PC-9 (cell line): ENCODE measurements at regions not wholly inside any gene's neighbourhood (a gene's known extent, or its start where the extent isn't known, plus 50 kb on each side); places are given as distances from the start of the nearest gene placed in this dataset.

Experiments
- BruUV-seq: library from RNA; stranded (reverse); fragments of 400-500 nt; replicated peaks from 2 replicates; lab custom pipeline; 2021; lab: Mats Ljungman, UMichigan
- CTCF ChIA-PET: fragments of 300-600 bp; sonication (Branson Sonifier 250); formaldehyde crosslinking; loops from one replicate; lab custom pipeline; 2022; ENCODE audit warnings: antibody characterized with exemption; lab: Charles Lee
- POLR2A ChIA-PET: fragments of 300-600 bp; sonication (Branson Sonifier 250); formaldehyde crosslinking; loops from one replicate; lab custom pipeline; 2022; ENCODE audit warnings: antibody characterized with exemption; ENCODE audit not compliant: unreplicated experiment; lab: Charles Lee
- DNase-seq, 2 experiments: peaks; one replicate each; pipeline versions ENCODE4 v3.0.0 to v3.0.0-alpha.2; 2015 to 2022; ENCODE audit warnings: mixed read lengths in 1 of 2
- H2AFZ ChIP-seq: fragments of 200-600 bp; sonication (generic); 2 replicates; pipeline ENCODE4 v1.8.1; 2017; ENCODE audit warnings: antibody characterized with exemption
- H3F3A ChIP-seq: fragments of 200-600 bp; sonication (generic); 2 replicates; pipeline ENCODE4 v1.8.1; 2017; ENCODE audit warnings: antibody characterized with exemption, mild to moderate bottlenecking, low read depth; ENCODE audit not compliant: insufficient read depth
- H3K27ac ChIP-seq: fragments of 200-600 bp; sonication (generic); 2 replicates; pipeline ENCODE4 v1.6.1; 2016; ENCODE audit warnings: mixed run types
- H3K27me3 ChIP-seq: fragments of 200-600 bp; sonication (generic); 2 replicates; pipeline ENCODE4 v1.6.1; 2016; ENCODE audit warnings: low read depth, mixed run types; ENCODE audit not compliant: insufficient read depth
- H3K36me3 ChIP-seq: fragments of 200-600 bp; sonication (generic); 2 replicates; pipeline ENCODE4 v1.6.1; 2016; ENCODE audit warnings: low read depth, mixed run types
- H3K4me1 ChIP-seq: fragments of 200-600 bp; sonication (generic); replicated peaks from 2 replicates; pipeline ENCODE4 v1.6.1; 2016; ENCODE audit warnings: mixed run types; ENCODE audit not compliant: insufficient read depth
- H3K4me2 ChIP-seq: fragments of 200-600 bp; sonication (generic); 2 replicates; pipeline ENCODE4 v1.6.1; 2017; ENCODE audit warnings: mixed run types
- H3K4me3 ChIP-seq: fragments of 200-600 bp; sonication (generic); 2 replicates; pipeline ENCODE4 v1.6.1; 2016; ENCODE audit warnings: mixed run types
- H3K79me2 ChIP-seq: fragments of 200-600 bp; sonication (generic); 2 replicates; pipeline ENCODE4 v1.6.1; 2017; ENCODE audit warnings: low read depth, mixed run types
- H3K9me2 ChIP-seq: fragments of 200-600 bp; sonication (generic); 2 replicates; pipeline ENCODE4 v1.8.1; 2017; ENCODE audit warnings: mild to moderate bottlenecking; ENCODE audit not compliant: insufficient read depth
- H3K9me3 ChIP-seq: fragments of 200-600 bp; sonication (generic); 2 replicates; pipeline ENCODE4 v1.8.1; 2016; ENCODE audit warnings: low read depth; ENCODE audit not compliant: insufficient read depth
- H4K20me1 ChIP-seq: fragments of 200-600 bp; sonication (generic); 2 replicates; pipeline ENCODE4 v1.8.1; 2017; ENCODE audit not compliant: insufficient read depth
- EZH2 ChIP-seq: fragments of 200-600 bp; sonication (generic); IDR thresholded peaks from 2 replicates; pipeline ENCODE4 v1.8.0; 2017; ENCODE audit warnings: antibody characterized with exemption, low read depth
- intact Hi-C: fragments of 100-400 bp; cut with micrococcal nuclease; formaldehyde crosslinking; loops from one replicate; pipeline ENCODE4 v1.10.0; 2022; ENCODE audit not compliant: unreplicated experiment
- TF ChIP-seq, protein P1 (sequence below): fragments of 200-600 bp; sonication (generic); conservative IDR thresholded peaks from 2 replicates; pipeline ENCODE4 v1.6.1; 2017; ENCODE audit warnings: mixed run types, antibody characterized with exemption, mild to moderate bottlenecking, moderate library complexity

DNA sequence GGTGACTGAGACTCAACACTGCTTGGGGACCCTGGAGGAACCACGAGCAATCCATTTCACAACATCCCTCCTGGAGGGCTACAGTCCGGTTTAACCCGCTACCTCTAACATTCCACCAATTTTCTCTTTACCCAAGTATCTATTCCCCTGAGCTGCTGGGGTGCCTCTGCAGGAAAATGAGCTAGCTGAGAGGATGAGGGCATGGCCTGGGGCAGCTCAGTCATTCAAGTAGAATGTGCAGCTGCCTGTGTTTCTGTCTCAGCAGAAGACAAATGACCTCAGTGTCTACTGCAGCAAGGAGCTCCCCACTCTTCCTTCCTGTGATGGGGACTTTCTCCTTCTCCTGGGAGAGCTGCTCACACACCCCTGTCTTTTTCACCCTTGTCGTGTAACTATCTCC, 120.8 kb downstream of the ZNF518B start:
- H3K9me3 ChIP-seq = no peaks in the 10 kb centered on the region
- H3K79me2 ChIP-seq = no peaks in the 10 kb centered on the region
- no TSS peak for BruUV-seq
- no peak overlapping the region for H2AFZ ChIP-seq
- H3K27ac ChIP-seq = no peak overlapping the region
- DNase-seq = no peak
- H3K9me2 ChIP-seq = no peaks in the 10 kb centered on the region
- intact Hi-C loops = no loop called here
- no peaks in the 10 kb centered on the region for H4K20me1 ChIP-seq
- H3F3A ChIP-seq = no peaks in the 10 kb centered on the region
- CTCF ChIA-PET = no interaction called here
- H3K36me3 ChIP-seq = no peaks in the 10 kb centered on the region
- H3K4me1 ChIP-seq = no peaks in the 10 kb centered on the region
- H3K4me2 ChIP-seq = no peak overlapping the region
- TF ChIP-seq, protein P1, sequence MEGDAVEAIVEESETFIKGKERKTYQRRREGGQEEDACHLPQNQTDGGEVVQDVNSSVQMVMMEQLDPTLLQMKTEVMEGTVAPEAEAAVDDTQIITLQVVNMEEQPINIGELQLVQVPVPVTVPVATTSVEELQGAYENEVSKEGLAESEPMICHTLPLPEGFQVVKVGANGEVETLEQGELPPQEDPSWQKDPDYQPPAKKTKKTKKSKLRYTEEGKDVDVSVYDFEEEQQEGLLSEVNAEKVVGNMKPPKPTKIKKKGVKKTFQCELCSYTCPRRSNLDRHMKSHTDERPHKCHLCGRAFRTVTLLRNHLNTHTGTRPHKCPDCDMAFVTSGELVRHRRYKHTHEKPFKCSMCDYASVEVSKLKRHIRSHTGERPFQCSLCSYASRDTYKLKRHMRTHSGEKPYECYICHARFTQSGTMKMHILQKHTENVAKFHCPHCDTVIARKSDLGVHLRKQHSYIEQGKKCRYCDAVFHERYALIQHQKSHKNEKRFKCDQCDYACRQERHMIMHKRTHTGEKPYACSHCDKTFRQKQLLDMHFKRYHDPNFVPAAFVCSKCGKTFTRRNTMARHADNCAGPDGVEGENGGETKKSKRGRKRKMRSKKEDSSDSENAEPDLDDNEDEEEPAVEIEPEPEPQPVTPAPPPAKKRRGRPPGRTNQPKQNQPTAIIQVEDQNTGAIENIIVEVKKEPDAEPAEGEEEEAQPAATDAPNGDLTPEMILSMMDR = no peak
- no peak for TF ChIP-seq EZH2
- POLR2A ChIA-PET = no interaction called here
- H3K4me3 ChIP-seq = no peak overlapping the region
- H3K27me3 ChIP-seq = peaks cover 2% of the 10 kb centered on the region; the same call in 1 of the 2 replicates

- ChIA-PET CTCF (no interaction called here), POLR2A (no interaction called here)
- Histone ChIP-seq H3K4me1 (no peaks in the 10 kb centered on the region), H3K36me3 (no peaks in the 10 kb centered on the region), H2AFZ (no peak overlapping the region), H3K4me2 (no peak overlapping the region), H3K9me2 (no peaks in the 10 kb centered on the region), H3K27ac (no peak overlapping the region), H3K9me3 (no peaks in the 10 kb centered on the region), H3F3A (no peaks in the 10 kb centered on the region), H3K27me3 (peaks cover 2% of the 10 kb centered on the region; the same call in 1 of the 2 replicates), H3K79me2 (no peaks in the 10 kb centered on the region), H3K4me3 (no peak overlapping the region), H4K20me1 (no peaks in the 10 kb centered on the region)
- TF ChIP-seq, protein P1 = no peak
- intact Hi-C loops = no loop called here
- no TSS peak for BruUV-seq
- DNase-seq = no peak
These were observed 122.2 kb downstream of the ZNF518B start for GRCh38 chr4:10335050-10335449.

DNA sequence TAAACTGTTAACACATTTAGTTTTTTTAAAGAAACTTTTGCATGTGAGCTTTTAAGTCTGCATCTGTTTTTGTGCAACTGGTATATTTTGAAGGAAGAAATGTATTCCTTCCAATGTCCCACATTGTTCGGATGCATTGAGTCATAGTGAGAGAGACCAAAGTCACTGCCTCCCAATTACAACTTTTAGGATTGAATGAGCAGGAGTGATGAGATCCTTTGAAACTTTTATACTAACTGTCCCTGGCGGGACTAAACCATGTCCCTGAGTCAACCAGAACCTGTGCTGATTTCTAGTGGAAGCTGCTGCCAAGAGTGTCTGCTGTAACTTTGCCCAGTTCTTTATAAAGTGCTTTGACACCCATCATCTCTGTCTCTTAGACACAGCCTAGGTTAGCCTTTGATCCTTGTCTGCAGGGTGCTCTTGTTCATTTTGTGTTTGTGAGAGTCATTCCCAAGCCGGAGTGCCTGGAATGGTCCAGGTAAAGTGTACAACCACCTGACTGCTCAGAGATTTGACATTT, 122.7 kb downstream of the ZNF518B start:
- no peak overlapping the region for H2AFZ ChIP-seq
- peaks cover 2% of the 10 kb centered on the region; the same call in 1 of the 2 replicates for H3K27me3 ChIP-seq
- H3K9me2 ChIP-seq = no peaks in the 10 kb centered on the region
- no peaks in the 10 kb centered on the region for H3K79me2 ChIP-seq
- H3K4me2 ChIP-seq = no peak overlapping the region
- no peaks in the 10 kb centered on the region for H3K9me3 ChIP-seq
- H3F3A ChIP-seq = no peaks in the 10 kb centered on the region
- intact Hi-C loops = no loop called here
- DNase-seq = no peak
- BruUV-seq = no TSS peak
- H4K20me1 ChIP-seq = no peaks in the 10 kb centered on the region
- H3K4me1 ChIP-seq = no peaks in the 10 kb centered on the region
- ChIA-PET CTCF (no interaction called here), POLR2A (no interaction called here)
- no peaks in the 10 kb centered on the region for H3K36me3 ChIP-seq
- no peak for TF ChIP-seq EZH2
- TF ChIP-seq, protein P1 = no peak
- no peak overlapping the region for H3K27ac ChIP-seq
- H3K4me3 ChIP-seq = no peak overlapping the region
